ENCODE measurements at regions not wholly inside any gene's neighbourhood (a gene's known extent, or its start where the extent isn't known, plus 50 kb on each side); places are given as distances from the start of the nearest gene placed in this dataset.
A peak's percentile ranks its signal among the peaks of the same experiment; 100 is the strongest.

DNA sequence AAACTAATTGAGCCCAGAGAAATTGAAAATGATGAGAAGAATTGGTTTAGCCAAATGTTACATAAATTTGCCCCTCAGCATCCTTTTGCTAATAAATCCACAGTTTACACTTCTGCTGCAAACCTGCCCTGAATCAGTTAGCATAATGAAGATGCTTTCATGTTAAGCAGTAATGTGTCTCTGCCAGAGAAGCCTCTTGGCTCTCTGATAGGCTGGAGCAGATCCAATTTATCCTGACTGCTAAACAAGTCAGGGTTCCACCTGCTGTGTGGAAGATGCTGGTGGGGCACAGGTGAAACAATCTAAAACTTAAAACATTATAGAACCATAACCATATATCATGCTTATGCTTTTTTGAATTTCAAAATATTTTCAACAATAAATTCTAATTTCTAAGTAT, 946.8 kb downstream of the OTOL1 start:
- Histone ChIP-seq H3K9me3 (no peaks in the 10 kb centered on the region), H3F3A (replicated peaks; ENCODE audit: insufficient read depth) (no peaks in the 10 kb centered on the region), H3K9ac (no peak overlapping the region), H2AFZ (ENCODE audit: low read depth) (no peak overlapping the region), H3K27ac (ENCODE audit: low read depth in 2 of 2, low read length in 1 of 2) (no peak overlapping the region), H4K20me1 (ENCODE audit: insufficient read depth) (no peaks in the 10 kb centered on the region), H3K4me1 (ENCODE audit: control insufficient read depth in 1 of 2, insufficient read depth in 2 of 2, low read depth in 1 of 2, low read length in 1 of 2) (no peaks in the 10 kb centered on the region; a peak in 1 of 4 replicates), H3K36me3 (replicated peaks in 1 of 2; ENCODE audit: control insufficient read depth in 1 of 2, insufficient read depth in 2 of 2, low read length in 1 of 2) (no peaks in the 10 kb centered on the region), H3K9me2 (no peaks in the 10 kb centered on the region), H3K79me2 (ENCODE audit: insufficient read depth) (no peaks in the 10 kb centered on the region), H3K4me3 (ENCODE audit: low read depth in 2 of 2, low read length in 1 of 2) (no peak overlapping the region), H3K27me3 (ENCODE audit: insufficient read depth) (no peaks in the 10 kb centered on the region), H3K4me2 (no peak overlapping the region)
- ChIA-PET CTCF (no interaction called here), POLR2A (no interaction called here)
- TF ChIP-seq GABPA (IDR thresholded peaks at IDR 0.05; ENCODE audit: low read depth) (no peak), RXRA (IDR thresholded peaks at IDR 0.05; ENCODE audit: borderline replicate concordance, low read depth) (no peak), TCF12 (IDR thresholded peaks at IDR 0.05) (no peak)
- DNase-seq: peak; percentile 0

DNA sequence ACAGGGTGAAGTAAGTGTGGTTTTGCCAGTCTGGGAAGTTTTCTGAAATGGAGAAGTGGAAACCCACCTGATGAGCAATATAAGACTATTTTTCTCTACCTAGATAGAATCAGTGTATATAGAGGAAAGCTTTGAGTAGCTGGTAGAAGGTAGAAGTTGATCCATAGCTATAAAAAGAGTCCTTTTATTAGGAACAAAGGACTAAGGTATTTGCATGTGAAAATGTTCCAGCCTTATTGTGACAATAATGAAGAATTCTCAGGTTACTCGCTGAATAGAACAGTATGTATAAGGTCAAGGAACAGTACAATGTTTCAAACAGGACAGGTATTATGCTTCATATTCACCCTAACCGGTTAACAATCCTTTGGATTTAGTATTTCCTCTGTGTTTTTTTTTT, 972.2 kb downstream of the OTOL1 start:
- CTCF ChIA-PET: no interaction called here
- H3K27ac ChIP-seq (ENCODE audit: low read depth in 2 of 2, low read length in 1 of 2): no peak overlapping the region
- no peak overlapping the region for H3K4me3 ChIP-seq (ENCODE audit: low read depth in 2 of 2, low read length in 1 of 2)
- no peak for DNase-seq
- POLR2A ChIA-PET: no interaction called here
- H2AFZ ChIP-seq (ENCODE audit: low read depth): no peak overlapping the region
- no peaks in the 10 kb centered on the region for H3K36me3 ChIP-seq (replicated peaks in 1 of 2; ENCODE audit: control insufficient read depth in 1 of 2, insufficient read depth in 2 of 2, low read length in 1 of 2)
- H3F3A ChIP-seq (replicated peaks; ENCODE audit: insufficient read depth): no peaks in the 10 kb centered on the region
- H3K9ac ChIP-seq: no peak overlapping the region
- no peak overlapping the region for H3K4me2 ChIP-seq
- H3K4me1 ChIP-seq (ENCODE audit: control insufficient read depth in 1 of 2, insufficient read depth in 2 of 2, low read depth in 1 of 2, low read length in 1 of 2): no peaks in the 10 kb centered on the region
- H4K20me1 ChIP-seq (ENCODE audit: insufficient read depth): no peaks in the 10 kb centered on the region
- H3K9me2 ChIP-seq: no peaks in the 10 kb centered on the region; the same call in 1 of the 2 replicates
- TF ChIP-seq, protein P1, sequence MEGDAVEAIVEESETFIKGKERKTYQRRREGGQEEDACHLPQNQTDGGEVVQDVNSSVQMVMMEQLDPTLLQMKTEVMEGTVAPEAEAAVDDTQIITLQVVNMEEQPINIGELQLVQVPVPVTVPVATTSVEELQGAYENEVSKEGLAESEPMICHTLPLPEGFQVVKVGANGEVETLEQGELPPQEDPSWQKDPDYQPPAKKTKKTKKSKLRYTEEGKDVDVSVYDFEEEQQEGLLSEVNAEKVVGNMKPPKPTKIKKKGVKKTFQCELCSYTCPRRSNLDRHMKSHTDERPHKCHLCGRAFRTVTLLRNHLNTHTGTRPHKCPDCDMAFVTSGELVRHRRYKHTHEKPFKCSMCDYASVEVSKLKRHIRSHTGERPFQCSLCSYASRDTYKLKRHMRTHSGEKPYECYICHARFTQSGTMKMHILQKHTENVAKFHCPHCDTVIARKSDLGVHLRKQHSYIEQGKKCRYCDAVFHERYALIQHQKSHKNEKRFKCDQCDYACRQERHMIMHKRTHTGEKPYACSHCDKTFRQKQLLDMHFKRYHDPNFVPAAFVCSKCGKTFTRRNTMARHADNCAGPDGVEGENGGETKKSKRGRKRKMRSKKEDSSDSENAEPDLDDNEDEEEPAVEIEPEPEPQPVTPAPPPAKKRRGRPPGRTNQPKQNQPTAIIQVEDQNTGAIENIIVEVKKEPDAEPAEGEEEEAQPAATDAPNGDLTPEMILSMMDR (IDR thresholded peaks at IDR 0.05): no peak
- TF ChIP-seq, protein P2, sequence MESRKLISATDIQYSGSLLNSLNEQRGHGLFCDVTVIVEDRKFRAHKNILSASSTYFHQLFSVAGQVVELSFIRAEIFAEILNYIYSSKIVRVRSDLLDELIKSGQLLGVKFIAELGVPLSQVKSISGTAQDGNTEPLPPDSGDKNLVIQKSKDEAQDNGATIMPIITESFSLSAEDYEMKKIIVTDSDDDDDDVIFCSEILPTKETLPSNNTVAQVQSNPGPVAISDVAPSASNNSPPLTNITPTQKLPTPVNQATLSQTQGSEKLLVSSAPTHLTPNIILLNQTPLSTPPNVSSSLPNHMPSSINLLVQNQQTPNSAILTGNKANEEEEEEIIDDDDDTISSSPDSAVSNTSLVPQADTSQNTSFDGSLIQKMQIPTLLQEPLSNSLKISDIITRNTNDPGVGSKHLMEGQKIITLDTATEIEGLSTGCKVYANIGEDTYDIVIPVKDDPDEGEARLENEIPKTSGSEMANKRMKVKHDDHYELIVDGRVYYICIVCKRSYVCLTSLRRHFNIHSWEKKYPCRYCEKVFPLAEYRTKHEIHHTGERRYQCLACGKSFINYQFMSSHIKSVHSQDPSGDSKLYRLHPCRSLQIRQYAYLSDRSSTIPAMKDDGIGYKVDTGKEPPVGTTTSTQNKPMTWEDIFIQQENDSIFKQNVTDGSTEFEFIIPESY (IDR thresholded peaks at IDR 0.05; ENCODE audit: borderline replicate concordance, low read depth): no peak
- TF ChIP-seq EZH2phosphoT487 (IDR thresholded peaks at IDR 0.05; ENCODE audit: borderline replicate concordance, low read depth) (no peak), MEF2A (IDR thresholded peaks at IDR 0.05; ENCODE audit: borderline replicate concordance, low read depth) (no peak), POLR2AphosphoS5 (IDR thresholded peaks at IDR 0.05; ENCODE audit: low read depth, low read length) (no peak), MXI1 (IDR thresholded peaks at IDR 0.05; ENCODE audit: low read depth, low read length) (no peak), CHD2 (IDR thresholded peaks at IDR 0.05; ENCODE audit: low read length, partially characterized antibody) (no peak), TEAD4 (IDR thresholded peaks at IDR 0.05; ENCODE audit: borderline replicate concordance, insufficient read depth) (no peak), EP300 (IDR thresholded peaks at IDR 0.05; ENCODE audit: borderline replicate concordance in 1 of 2, low read depth in 1 of 2, low read length in 1 of 2) (no peak), TAF1 (IDR thresholded peaks at IDR 0.05; ENCODE audit: borderline replicate concordance, low read depth, low read length) (no peak)
- no peaks in the 10 kb centered on the region for H3K27me3 ChIP-seq (ENCODE audit: insufficient read depth)
- no peaks in the 10 kb centered on the region for H3K79me2 ChIP-seq (ENCODE audit: insufficient read depth)
- 77% methylated on average over 2 of the region's 2 CpGs for WGBS (ENCODE audit: low lambda C conversion rate)
- no peaks in the 10 kb centered on the region for H3K9me3 ChIP-seq
